ENCODE measurements at regions not wholly inside any gene's neighbourhood (a gene's known extent, or its start where the extent isn't known, plus 50 kb on each side); places are given as distances from the start of the nearest gene placed in this dataset.

DNA sequence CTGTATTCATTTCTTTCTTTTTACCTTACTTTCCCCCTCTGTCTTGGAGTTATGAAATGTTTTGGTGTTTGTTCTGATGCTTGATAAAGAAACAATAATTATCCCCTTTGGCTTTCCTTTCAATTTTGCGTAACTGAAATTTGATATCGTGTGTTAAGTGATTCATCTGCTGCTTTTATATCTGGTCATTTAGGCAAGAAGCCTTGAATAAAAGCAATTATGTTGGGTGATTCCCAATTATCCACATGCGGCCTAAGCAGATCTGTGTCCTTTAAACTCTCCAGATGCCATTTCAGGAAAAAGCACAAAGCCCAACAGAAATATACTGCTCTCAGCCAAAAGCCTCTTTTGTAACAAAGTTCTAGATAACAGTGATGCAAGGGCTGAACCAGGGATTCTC, 92.8 kb downstream of the TAF11L14 start:
- 86 to 90% methylated on average over 1 to 3 of the region's 3 CpGs for WGBS, 2 experiments (ENCODE audit: insufficient coverage in 1 of 2, insufficient read length in 1 of 2)
- peaks cover 6% of the 10 kb centered on the region for H3K27me3 ChIP-seq (ENCODE audit: control insufficient read depth, insufficient read depth, low read length, poor library complexity, severe bottlenecking)
- peaks cover 2% of the 10 kb centered on the region for H3K4me1 ChIP-seq (ENCODE audit: control insufficient read depth, insufficient read depth, low read length)
- no peaks in the 10 kb centered on the region for H3K9me3 Mint-ChIP-seq
- no peaks in the 10 kb centered on the region for H3K36me3 ChIP-seq (ENCODE audit: control insufficient read depth, insufficient read depth, low read length)
- peaks cover 22% of the 10 kb centered on the region for H3K27me3 Mint-ChIP-seq (ENCODE audit: insufficient read depth)
- no peak overlapping the region for H3K4me3 Mint-ChIP-seq
- H3K4me3 ChIP-seq (ENCODE audit: low read length): no peak overlapping the region
- no peak overlapping the region for H3K27ac Mint-ChIP-seq
- no peak overlapping the region for H3K9ac ChIP-seq (ENCODE audit: extremely low read depth, low read length, poor library complexity, severe bottlenecking)
- no peak overlapping the region for H3K27ac ChIP-seq (ENCODE audit: low read depth, low read length)
- no peaks in the 10 kb centered on the region for H3K36me3 Mint-ChIP-seq (ENCODE audit: low read depth)
- H3K4me1 Mint-ChIP-seq: no peaks in the 10 kb centered on the region
- TF ChIP-seq, protein P1, sequence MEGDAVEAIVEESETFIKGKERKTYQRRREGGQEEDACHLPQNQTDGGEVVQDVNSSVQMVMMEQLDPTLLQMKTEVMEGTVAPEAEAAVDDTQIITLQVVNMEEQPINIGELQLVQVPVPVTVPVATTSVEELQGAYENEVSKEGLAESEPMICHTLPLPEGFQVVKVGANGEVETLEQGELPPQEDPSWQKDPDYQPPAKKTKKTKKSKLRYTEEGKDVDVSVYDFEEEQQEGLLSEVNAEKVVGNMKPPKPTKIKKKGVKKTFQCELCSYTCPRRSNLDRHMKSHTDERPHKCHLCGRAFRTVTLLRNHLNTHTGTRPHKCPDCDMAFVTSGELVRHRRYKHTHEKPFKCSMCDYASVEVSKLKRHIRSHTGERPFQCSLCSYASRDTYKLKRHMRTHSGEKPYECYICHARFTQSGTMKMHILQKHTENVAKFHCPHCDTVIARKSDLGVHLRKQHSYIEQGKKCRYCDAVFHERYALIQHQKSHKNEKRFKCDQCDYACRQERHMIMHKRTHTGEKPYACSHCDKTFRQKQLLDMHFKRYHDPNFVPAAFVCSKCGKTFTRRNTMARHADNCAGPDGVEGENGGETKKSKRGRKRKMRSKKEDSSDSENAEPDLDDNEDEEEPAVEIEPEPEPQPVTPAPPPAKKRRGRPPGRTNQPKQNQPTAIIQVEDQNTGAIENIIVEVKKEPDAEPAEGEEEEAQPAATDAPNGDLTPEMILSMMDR (conservative IDR thresholded peaks at IDR 0.05): no peak
- H3K9me3 ChIP-seq (ENCODE audit: control insufficient read depth, low read length): no peaks in the 10 kb centered on the region
- no peak for DNase-seq

- Histone ChIP-seq H3K9ac (ENCODE audit: extremely low read depth, low read length, poor library complexity, severe bottlenecking) (no peak overlapping the region), H3K27me3 (ENCODE audit: control insufficient read depth, insufficient read depth, low read length, poor library complexity, severe bottlenecking) (no peaks in the 10 kb centered on the region), H3K36me3 (ENCODE audit: control insufficient read depth, insufficient read depth, low read length) (no peaks in the 10 kb centered on the region), H3K9me3 (ENCODE audit: control insufficient read depth, low read length) (no peaks in the 10 kb centered on the region), H3K27ac (ENCODE audit: low read depth, low read length) (no peak overlapping the region), H3K4me1 (ENCODE audit: control insufficient read depth, insufficient read depth, low read length) (peaks cover 2% of the 10 kb centered on the region), H3K4me3 (ENCODE audit: low read length) (no peak overlapping the region)
- TF ChIP-seq, protein P1 (conservative IDR thresholded peaks at IDR 0.05): no peak
- H3K4me3 Mint-ChIP-seq: no peak overlapping the region
- no peaks in the 10 kb centered on the region for H3K36me3 Mint-ChIP-seq (ENCODE audit: low read depth)
- 96 to 100% methylated on average over 1 to 2 of the region's 2 CpGs for WGBS, 2 experiments (ENCODE audit: insufficient coverage in 1 of 2, insufficient read length in 1 of 2)
- H3K4me1 Mint-ChIP-seq: no peaks in the 10 kb centered on the region
- peaks cover under 1% of the 10 kb centered on the region for H3K27me3 Mint-ChIP-seq (ENCODE audit: insufficient read depth)
- H3K9me3 Mint-ChIP-seq: no peaks in the 10 kb centered on the region
- H3K27ac Mint-ChIP-seq: no peak overlapping the region
- no peak for DNase-seq
Observed at GRCh38 chr5:17730421-17730820, 96.2 kb downstream of the TAF11L14 start.

- Mint-ChIP-seq H3K4me3 (no peak overlapping the region), H3K27ac (no peak overlapping the region), H3K36me3 (ENCODE audit: low read depth) (no peaks in the 10 kb centered on the region), H3K27me3 (ENCODE audit: insufficient read depth) (peaks cover 4% of the 10 kb centered on the region), H3K9me3 (no peaks in the 10 kb centered on the region), H3K4me1 (no peaks in the 10 kb centered on the region)
- no peak overlapping the region for H3K4me3 ChIP-seq (ENCODE audit: low read length)
- WGBS, 2 experiments (ENCODE audit: insufficient coverage in 1 of 2, insufficient read length in 1 of 2): 81 to 100% methylated on average over 1 to 3 of the region's 3 CpGs
- H3K27me3 ChIP-seq (ENCODE audit: control insufficient read depth, insufficient read depth, low read length, poor library complexity, severe bottlenecking): no peaks in the 10 kb centered on the region
- no peak overlapping the region for H3K9ac ChIP-seq (ENCODE audit: extremely low read depth, low read length, poor library complexity, severe bottlenecking)
- TF ChIP-seq, protein P1 (conservative IDR thresholded peaks at IDR 0.05): no peak
- no peak overlapping the region for H3K27ac ChIP-seq (ENCODE audit: low read depth, low read length)
- H3K36me3 ChIP-seq (ENCODE audit: control insufficient read depth, insufficient read depth, low read length): no peaks in the 10 kb centered on the region
- peaks cover 2% of the 10 kb centered on the region for H3K4me1 ChIP-seq (ENCODE audit: control insufficient read depth, insufficient read depth, low read length)
- H3K9me3 ChIP-seq (ENCODE audit: control insufficient read depth, low read length): no peaks in the 10 kb centered on the region
- DNase-seq: no peak
Observed at GRCh38 chr5:17732351-17732923, 98.2 kb downstream of the TAF11L14 start.

All from endodermal cell (in vitro differentiated cells).